Endodermal cell (in vitro differentiated cells): ENCODE measurements at regions not wholly inside any gene's neighbourhood (a gene's known extent, or its start where the extent isn't known, plus 50 kb on each side); places are given as distances from the start of the nearest gene placed in this dataset.

Source experiments
- DNase-seq: peaks from one replicate; pipeline ENCODE4 v3.0.0-alpha.2; 2017
- H3K27ac ChIP-seq: 2 replicates; pipeline ENCODE4 v1.5.1; 2013; ENCODE audit warnings: mild to moderate bottlenecking, low read depth, low read length, moderate library complexity
- H3K27me3 ChIP-seq: 2 replicates; pipeline ENCODE4 v1.6.1; 2013; ENCODE audit warnings: mild to moderate bottlenecking, low read length, moderate library complexity; ENCODE audit not compliant: insufficient read depth, control insufficient read depth, poor library complexity, severe bottlenecking
- H3K36me3 ChIP-seq: 2 replicates; pipeline ENCODE4 v1.7.0; 2013; ENCODE audit warnings: mild to moderate bottlenecking, low read length, moderate library complexity; ENCODE audit not compliant: control insufficient read depth, insufficient read depth
- H3K4me1 ChIP-seq: one replicate; pipeline ENCODE4 v1.7.0; 2013; ENCODE audit warnings: low read length; ENCODE audit not compliant: control insufficient read depth, insufficient read depth
- H3K4me3 ChIP-seq: 2 replicates; pipeline ENCODE4 v1.5.1; 2013; ENCODE audit warnings: mild to moderate bottlenecking, low read length, moderate library complexity
- H3K9ac ChIP-seq: 2 replicates; pipeline ENCODE4 v1.6.1; 2013; ENCODE audit warnings: mild to moderate bottlenecking, low read length, moderate library complexity; ENCODE audit not compliant: poor library complexity, severe bottlenecking; ENCODE audit errors: extremely low read depth
- H3K9me3 ChIP-seq: 2 replicates; pipeline ENCODE4 v1.6.1; 2013; ENCODE audit warnings: mild to moderate bottlenecking, low read length, moderate library complexity; ENCODE audit not compliant: control insufficient read depth
- H3K27ac Mint-ChIP-seq: 2 replicates; pipeline ENCODE4 v1.8.0; 2020; ENCODE audit warnings: mixed read lengths
- H3K27me3 Mint-ChIP-seq: 2 replicates; pipeline ENCODE4 v1.8.0; 2021; ENCODE audit warnings: mild to moderate bottlenecking, mixed read lengths; ENCODE audit not compliant: insufficient read depth
- H3K36me3 Mint-ChIP-seq: 2 replicates; pipeline ENCODE4 v1.8.0; 2020; ENCODE audit warnings: low read depth, mixed read lengths
- H3K4me1 Mint-ChIP-seq: 2 replicates; pipeline ENCODE4 v1.8.0; 2020; ENCODE audit warnings: mixed read lengths
- H3K4me3 Mint-ChIP-seq: 2 replicates; pipeline ENCODE4 v1.8.0; 2020; ENCODE audit warnings: mild to moderate bottlenecking, moderate library complexity, mixed read lengths
- H3K9me3 Mint-ChIP-seq: 2 replicates; pipeline ENCODE4 v1.8.0; 2020; ENCODE audit warnings: mild to moderate bottlenecking, mixed read lengths
- CTCF ChIP-seq: fragments of 200-600 bp; sonication (generic); conservative IDR thresholded peaks from 2 replicates; pipeline ENCODE4 v1.5.0; 2021; ENCODE audit warnings: antibody characterized with exemption, mild to moderate bottlenecking
- WGBS, 2 experiments: methylation state at CpG; one replicate each; pipeline versions ENCODE4 v1.1.5 to v1.1.7; 2013; ENCODE audit warnings: missing lambda C conversion rate in 2 of 2, mixed read lengths in 1 of 2; ENCODE audit not compliant: insufficient coverage in 1 of 2, insufficient read length in 1 of 2; 5-methylcytosine and 5-hydroxymethylcytosine counted together

- TF ChIP-seq CTCF: peak; percentile 95
- Mint-ChIP-seq H3K27me3 (no peaks in the 10 kb centered on the region), H3K9me3 (no peaks in the 10 kb centered on the region), H3K4me1 (peaks cover 47% of the 10 kb centered on the region), H3K4me3 (no peak overlapping the region), H3K27ac (peak overlapping the region; percentile 83), H3K36me3 (no peaks in the 10 kb centered on the region)
- DNase-seq: peak; percentile 89
- no peak overlapping the region for H3K9ac ChIP-seq
- WGBS, 2 experiments: 13 to 20% methylated on average over 2 of the region's 2 CpGs
- no peaks in the 10 kb centered on the region for H3K9me3 ChIP-seq
- no peaks in the 10 kb centered on the region for H3K36me3 ChIP-seq
- H3K4me1 ChIP-seq: peaks cover 11% of the 10 kb centered on the region
- no peaks in the 10 kb centered on the region for H3K27me3 ChIP-seq
- no peak overlapping the region for H3K27ac ChIP-seq
- no peak overlapping the region for H3K4me3 ChIP-seq
Measured at GRCh38 chr18:31241900-31242409, 76.0 kb upstream of the DSG1 start.

- no peak overlapping the region for H3K9ac ChIP-seq
- no peak overlapping the region for H3K4me3 ChIP-seq
- H3K27ac ChIP-seq: no peak overlapping the region
- Mint-ChIP-seq H3K27ac (peak overlapping the region; percentile 88), H3K4me1 (peaks cover 47% of the 10 kb centered on the region), H3K4me3 (no peak overlapping the region), H3K27me3 (no peaks in the 10 kb centered on the region), H3K9me3 (no peaks in the 10 kb centered on the region), H3K36me3 (no peaks in the 10 kb centered on the region)
- H3K36me3 ChIP-seq: no peaks in the 10 kb centered on the region
- WGBS, 2 experiments: 71 to 82% methylated on average over 10 to 11 of the region's 11 CpGs
- DNase-seq: no peak
- peaks cover 11% of the 10 kb centered on the region for H3K4me1 ChIP-seq
- TF ChIP-seq CTCF: no peak
- H3K27me3 ChIP-seq: no peaks in the 10 kb centered on the region
- no peaks in the 10 kb centered on the region for H3K9me3 ChIP-seq
Measured at GRCh38 chr18:31243740-31244512, 74.0 kb upstream of the DSG1 start.

GRCh38 chr18:31244771-31245394 is 73.1 kb upstream of the DSG1 start:
- H3K9ac ChIP-seq: no peak overlapping the region
- H3K27ac ChIP-seq: peak overlapping the region; percentile 50
- H3K4me1 Mint-ChIP-seq: peaks cover 47% of the 10 kb centered on the region
- no peaks in the 10 kb centered on the region for H3K9me3 Mint-ChIP-seq
- 64 to 83% methylated on average over 3 to 6 of the region's 7 CpGs for WGBS, 2 experiments
- H3K4me3 ChIP-seq: no peak overlapping the region
- H3K9me3 ChIP-seq: no peaks in the 10 kb centered on the region
- H3K36me3 Mint-ChIP-seq: no peaks in the 10 kb centered on the region
- DNase-seq: no peak
- H3K4me1 ChIP-seq: peaks cover 11% of the 10 kb centered on the region
- H3K4me3 Mint-ChIP-seq: no peak overlapping the region
- H3K27ac Mint-ChIP-seq: peak overlapping the region; percentile 88
- H3K27me3 ChIP-seq: no peaks in the 10 kb centered on the region
- H3K36me3 ChIP-seq: no peaks in the 10 kb centered on the region
- H3K27me3 Mint-ChIP-seq: no peaks in the 10 kb centered on the region
- TF ChIP-seq CTCF: no peak
